Gastroesophageal sphincter (tissue), 3 donors: ENCODE measurements at regions not wholly inside any gene's neighbourhood (a gene's known extent, or its start where the extent isn't known, plus 50 kb on each side); places are given as distances from the start of the nearest gene placed in this dataset.

Experiments
- CTCF ChIP-seq, 4 experiments: fragments of 200-600 bp in 2 of 4; fragments of 450-650 bp in 2 of 4; sonication (generic) in 1 of 4; IDR thresholded peaks; one replicate each; pipeline ENCODE4 v1.5.1; 2017 to 2019; ENCODE audit warnings: antibody characterized with exemption in 4 of 4, mild to moderate bottlenecking in 2 of 4, moderate library complexity in 2 of 4
- EP300 ChIP-seq: sonication (generic); formaldehyde crosslinking; IDR thresholded peaks from one replicate; pipeline ENCODE4 v1.6.1; 2017; ENCODE audit warnings: antibody characterized with exemption, mild to moderate bottlenecking
- POLR2A ChIP-seq, 2 donors: fragments of 450-650 bp; IDR thresholded peaks; one replicate each; pipeline ENCODE4 v1.6.1; 2017; ENCODE audit warnings: antibody characterized with exemption in 2 of 2, mild to moderate bottlenecking in 2 of 2, moderate library complexity in 1 of 2

DNA sequence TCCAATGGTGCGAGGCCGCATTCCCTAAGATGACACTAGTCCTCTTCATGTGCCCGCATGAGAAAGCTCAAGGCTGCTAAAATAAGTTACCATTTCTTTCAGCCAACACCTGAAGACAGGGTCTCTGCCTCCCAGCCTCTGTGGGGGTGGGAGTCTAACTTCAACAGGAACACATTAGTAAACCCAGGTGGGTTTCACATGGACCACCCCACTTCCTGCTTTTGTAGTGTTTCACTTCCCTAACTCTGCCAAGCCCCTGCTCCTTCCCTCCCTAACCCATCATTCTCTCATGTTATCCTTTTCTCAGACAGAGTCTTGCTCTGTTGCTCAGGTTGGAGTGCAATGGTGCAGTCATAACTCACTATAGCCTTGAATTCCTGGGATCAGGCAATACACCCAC, 783.6 kb downstream of the UQCRFS1 start:
- no peak for TF ChIP-seq CTCF (IDR thresholded peaks at IDR 0.05)
- TF ChIP-seq POLR2A (IDR thresholded peaks at IDR 0.05) = no peak
- TF ChIP-seq EP300 = no peak
